Activated CD8-positive, alpha-beta T cell treated with anti-CD3 and anti-CD28 coated beads for 36 hours (primary cell): ENCODE measurements at regions not wholly inside any gene's neighbourhood (a gene's known extent, or its start where the extent isn't known, plus 50 kb on each side); places are given as distances from the start of the nearest gene placed in this dataset.

Experiments
- ATAC-seq: fragments of 200-7000 bp; cut with Tn5 transposase; one replicate; pipeline ENCODE4 v1.10.0; 2021; ENCODE audit warnings: mild to moderate bottlenecking, moderate library complexity
- CTCF ChIA-PET: fragments of 350-600 bp; sonication (Branson Sonifier 250); formaldehyde crosslinking; loops from one replicate; lab custom pipeline; 2021; ENCODE audit warnings: antibody characterized with exemption; lab: Charles Lee
- POLR2A ChIA-PET: fragments of 350-600 bp; sonication (Branson Sonifier 250); formaldehyde crosslinking; loops from one replicate; lab custom pipeline; 2021; ENCODE audit warnings: antibody characterized with exemption; lab: Charles Lee
- DNase-seq: peaks from one replicate; pipeline ENCODE4 v3.0.0-alpha.2; 2020
- H3K27ac Mint-ChIP-seq: one replicate; pipeline ENCODE4 v1.8.0; 2021; ENCODE audit warnings: mild to moderate bottlenecking, mixed read lengths
- H3K27me3 Mint-ChIP-seq: one replicate; pipeline ENCODE4 v1.8.0; 2021; ENCODE audit warnings: mixed read lengths
- H3K36me3 Mint-ChIP-seq: one replicate; pipeline ENCODE4 v1.8.0; 2021; ENCODE audit warnings: low read depth, mixed read lengths
- H3K4me1 Mint-ChIP-seq: one replicate; pipeline ENCODE4 v1.8.0; 2021; ENCODE audit warnings: low read depth, mixed read lengths
- H3K4me3 Mint-ChIP-seq: one replicate; pipeline ENCODE4 v1.8.0; 2021; ENCODE audit warnings: mild to moderate bottlenecking, moderate library complexity, mixed read lengths
- H3K9me3 Mint-ChIP-seq: one replicate; pipeline ENCODE4 v1.8.0; 2021; ENCODE audit warnings: mixed read lengths
- CTCF ChIP-seq: fragments of 200-600 bp; IDR thresholded peaks from one replicate; pipeline ENCODE4 v1.8.0; 2022; ENCODE audit warnings: antibody characterized with exemption, mild to moderate bottlenecking
- intact Hi-C: fragments of 100-400 bp; cut with micrococcal nuclease; formaldehyde crosslinking; loops from one replicate; pipeline ENCODE4 v1.10.0; 2022

GRCh38 chr2:120421126-120421829, 75.3 kb downstream of the INHBB start:
- CTCF ChIA-PET, result no interaction called here
- H3K27ac Mint-ChIP-seq, result no peak overlapping the region
- ATAC-seq (no peak), DNase-seq (no peak)
- no peak overlapping the region for H3K4me3 Mint-ChIP-seq
- no peak for TF ChIP-seq CTCF
- peaks cover 7% of the 10 kb centered on the region for H3K27me3 Mint-ChIP-seq
- H3K36me3 Mint-ChIP-seq, result no peaks in the 10 kb centered on the region
- H3K9me3 Mint-ChIP-seq, result no peaks in the 10 kb centered on the region
- POLR2A ChIA-PET, result no interaction called here
- intact Hi-C loops, result no loop called here
- no peaks in the 10 kb centered on the region for H3K4me1 Mint-ChIP-seq

- ATAC-seq, result no peak
- intact Hi-C loops, result no loop called here
- POLR2A ChIA-PET, result no interaction called here
Observed at GRCh38 chr2:120421830-120422175, 75.9 kb downstream of the INHBB start.

GRCh38 chr2:120422465-120423160, 76.7 kb downstream of the INHBB start:
- Mint-ChIP-seq H3K4me1 (no peaks in the 10 kb centered on the region), H3K9me3 (no peaks in the 10 kb centered on the region), H3K27ac (no peak overlapping the region), H3K4me3 (no peak overlapping the region), H3K27me3 (peaks cover 7% of the 10 kb centered on the region), H3K36me3 (no peaks in the 10 kb centered on the region)
- no peak for DNase-seq
- CTCF ChIA-PET, result no interaction called here
- no peak for TF ChIP-seq CTCF
- POLR2A ChIA-PET, result no interaction called here
- ATAC-seq, result no peak
- intact Hi-C loops, result no loop called here

More at GRCh38 chr2:120421830-120422175, 75.9 kb downstream of the INHBB start:
- DNase-seq, result no peak
- Mint-ChIP-seq H3K4me3 (no peak overlapping the region), H3K9me3 (no peaks in the 10 kb centered on the region), H3K36me3 (no peaks in the 10 kb centered on the region), H3K27me3 (peaks cover 7% of the 10 kb centered on the region), H3K27ac (no peak overlapping the region), H3K4me1 (no peaks in the 10 kb centered on the region)
- CTCF ChIA-PET, result no interaction called here
- TF ChIP-seq CTCF, result no peak

- ChIA-PET CTCF (interaction anchor here (1.0 kb wide), 1 partner anchor 10 kb away, joined by 3 read pairs; no protein-coding TSS in a partner anchor), POLR2A (no interaction called here)
- Mint-ChIP-seq H3K9me3 (no peaks in the 10 kb centered on the region), H3K27me3 (peaks cover 7% of the 10 kb centered on the region), H3K4me3 (no peak overlapping the region), H3K4me1 (no peaks in the 10 kb centered on the region), H3K27ac (no peak overlapping the region), H3K36me3 (no peaks in the 10 kb centered on the region)
- ATAC-seq, result no peak
- TF ChIP-seq CTCF, result no peak
- no peak for DNase-seq
- intact Hi-C loops, result no loop called here
Observed at GRCh38 chr2:120423167-120423943, 77.4 kb downstream of the INHBB start.
